HG03354 (cell line): ENCODE measurements at regions not wholly inside any gene's neighbourhood (a gene's known extent, or its start where the extent isn't known, plus 50 kb on each side); places are given as distances from the start of the nearest gene placed in this dataset.
"Not testable (repeated sequence)": the region's sequence is repeated elsewhere in the genome, so short reads cannot be mapped to it uniquely, and the experiment has no call there.

Experiments used
- ATAC-seq: cut with Tn5 transposase; IDR thresholded peaks from one replicate; pipeline ENCODE4 v1.9.1; 2021; ENCODE audit warnings: mild to moderate bottlenecking; ENCODE audit not compliant: unreplicated experiment, poor library complexity, severe bottlenecking

DNA sequence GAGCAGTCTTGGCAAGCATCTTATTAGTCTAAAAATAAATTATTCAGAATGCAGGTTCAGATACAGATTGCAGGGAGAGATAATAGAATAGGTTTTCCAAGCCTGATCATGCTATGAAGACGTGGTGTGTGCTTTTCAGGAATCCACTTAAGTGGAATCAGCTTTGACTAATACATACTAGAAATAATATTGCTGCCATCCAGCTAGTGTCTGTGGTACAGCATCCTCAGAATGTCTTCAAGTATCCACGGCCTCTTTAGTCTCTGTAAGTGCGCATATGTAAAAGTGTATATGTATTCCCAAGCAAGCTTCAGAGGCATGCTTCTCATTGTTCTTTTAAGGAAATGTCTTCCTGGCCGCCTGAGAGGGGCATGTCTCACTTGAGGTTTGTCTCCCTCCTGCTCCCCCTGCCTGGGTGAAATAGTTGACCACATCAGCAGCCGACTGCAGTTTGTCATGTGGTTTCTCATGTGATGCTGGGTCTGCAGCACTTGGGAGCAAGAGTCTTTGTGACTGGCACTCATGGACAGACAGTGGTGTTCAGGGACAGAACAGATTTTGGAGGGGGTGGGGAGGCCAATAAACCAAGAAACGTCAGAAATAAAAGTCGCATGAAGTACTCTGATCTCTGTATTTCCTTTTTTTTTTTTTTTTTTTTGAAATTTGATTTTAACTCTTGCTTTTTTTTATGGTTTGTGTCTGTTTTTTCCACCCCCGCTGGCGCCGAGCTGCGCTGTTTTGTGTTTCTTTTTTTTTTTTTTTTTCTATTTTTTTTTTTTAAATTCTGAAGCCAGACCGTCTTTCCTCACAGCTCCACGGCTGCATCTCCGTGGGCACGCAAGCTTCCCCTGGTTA, 150.8 kb downstream of the PRL start:
- no peak for ATAC-seq

DNA sequence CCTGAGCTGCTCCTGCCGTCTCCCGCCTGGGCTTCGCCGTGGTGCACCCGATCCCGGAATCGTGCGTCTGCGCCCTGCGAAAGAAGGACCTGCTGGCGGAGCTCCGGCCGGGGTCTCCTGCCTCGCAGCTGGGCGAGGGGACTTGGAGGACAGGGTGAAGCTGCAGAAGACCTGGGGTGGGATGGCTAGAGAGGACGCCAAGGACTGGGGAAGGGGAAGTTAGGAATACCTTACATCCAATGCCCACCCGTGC, 150.2 kb downstream of the PRL start:
- no peak for ATAC-seq

GRCh38 chr6:22146931-22147701, 149.7 kb downstream of the PRL start:
- ATAC-seq, result no peak

DNA sequence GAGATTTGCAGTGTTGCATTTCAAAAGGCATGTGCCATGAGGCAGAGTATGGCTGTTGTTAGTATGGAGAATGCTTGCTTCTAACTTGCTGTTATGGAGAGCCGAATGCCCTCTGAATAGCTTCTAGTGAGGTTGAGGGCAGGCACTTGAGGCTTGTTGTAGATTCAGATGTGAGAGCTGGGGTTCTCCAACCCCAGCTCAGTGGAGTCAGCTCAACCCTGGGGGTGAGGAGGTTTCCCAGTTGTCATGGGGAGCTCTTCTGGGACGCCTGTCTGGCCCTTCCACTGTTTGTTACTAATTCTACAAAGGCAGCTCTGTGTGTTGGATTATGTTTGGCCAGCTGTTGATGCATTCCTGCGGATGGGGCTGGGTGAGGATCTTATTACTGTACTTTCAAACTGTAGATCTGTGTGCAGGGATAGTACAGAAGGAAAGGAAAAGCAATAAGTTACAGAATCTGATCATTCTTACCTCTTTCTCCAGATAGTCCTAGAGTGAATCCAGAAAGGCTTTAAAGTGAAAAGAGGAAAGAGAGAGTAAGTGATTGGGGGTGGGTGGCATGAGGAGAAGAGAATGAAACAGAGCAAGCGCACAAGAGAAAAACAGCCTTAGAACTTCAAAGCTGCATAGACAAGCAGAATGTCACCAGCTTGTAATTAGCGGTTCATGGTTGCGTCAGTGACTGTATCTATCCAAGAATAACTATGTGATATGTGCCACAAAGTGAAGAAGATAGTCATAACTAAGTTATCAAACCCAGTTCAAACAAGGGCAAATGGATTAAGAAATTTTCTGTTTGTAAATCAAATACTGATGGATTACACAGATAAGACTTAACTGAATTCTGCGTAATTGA, 148.7 kb downstream of the PRL start:
- no peak for ATAC-seq

GRCh38 chr6:22149096-22149495, 147.7 kb downstream of the PRL start:
- no peak for ATAC-seq

DNA sequence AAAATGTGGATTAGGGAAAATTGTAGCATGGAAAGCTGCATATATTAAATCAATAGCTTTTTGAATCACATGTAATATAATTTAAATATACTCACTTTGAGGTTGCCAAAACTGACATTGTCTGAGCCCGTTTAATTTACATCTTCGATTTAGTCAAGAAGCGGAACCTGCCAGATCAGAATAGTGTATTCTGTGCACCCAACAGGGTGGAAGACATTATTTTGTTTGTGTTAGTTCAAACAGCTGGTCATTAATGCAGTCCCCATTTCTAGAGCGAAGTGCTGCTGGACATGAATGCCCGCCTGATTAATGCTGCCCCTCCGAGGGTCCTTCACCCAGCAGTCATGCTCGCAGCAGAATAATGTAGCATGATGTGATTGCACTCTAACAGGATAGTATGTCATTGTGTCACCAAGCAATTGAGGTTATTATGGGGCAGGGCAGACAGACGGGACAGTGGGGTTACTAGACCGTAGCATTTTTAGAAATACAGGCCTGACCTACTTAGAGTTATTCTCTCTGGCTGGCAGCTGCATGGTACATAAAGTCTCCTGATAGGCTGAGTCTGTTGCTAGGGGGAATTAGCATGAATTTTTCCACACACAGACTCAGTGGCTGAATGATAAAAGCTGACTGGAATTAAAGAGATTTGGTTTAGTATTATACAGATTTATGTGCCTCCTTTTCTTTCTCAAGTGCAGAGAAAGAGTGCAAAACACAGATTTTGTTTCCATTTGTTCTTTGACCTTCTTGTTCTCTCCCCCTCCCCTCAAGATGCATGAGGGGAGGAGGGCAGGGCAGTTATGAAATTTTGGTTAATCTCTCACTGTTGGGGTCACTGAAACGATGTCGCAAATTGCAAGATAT, 147.1 kb downstream of the PRL start:
- ATAC-seq, result no peak

DNA sequence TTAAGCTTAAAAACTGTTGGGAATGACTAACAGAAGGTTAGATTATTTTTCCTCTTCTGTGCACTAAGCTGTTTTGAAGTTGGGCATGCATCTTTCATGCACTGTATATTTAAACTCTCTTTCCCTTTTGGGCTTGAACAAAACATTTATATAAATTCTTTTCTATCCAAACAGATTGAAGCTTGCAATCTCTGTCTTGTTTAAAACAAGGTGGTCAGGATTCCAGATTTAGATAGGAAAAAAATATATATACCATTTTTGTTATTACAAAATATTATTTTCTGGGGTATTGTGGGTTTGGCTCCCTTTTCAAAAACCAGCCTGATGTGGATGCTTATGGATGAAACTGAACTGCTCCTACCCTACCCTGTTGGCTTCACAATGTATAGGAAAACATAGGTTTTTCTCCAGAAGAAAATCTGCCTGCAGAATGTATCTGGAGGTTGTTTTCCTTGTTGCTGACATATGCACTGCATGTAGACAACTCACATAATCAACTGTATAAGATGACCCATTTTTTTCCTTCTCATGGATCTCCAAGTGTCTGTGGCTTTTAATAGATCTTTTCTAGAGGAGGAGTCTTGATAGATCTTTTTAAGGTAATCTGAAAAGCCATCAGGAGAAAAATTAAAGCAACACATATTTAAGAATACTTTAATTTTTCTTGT, 146.3 kb downstream of the PRL start:
- ATAC-seq, result no peak

GRCh38 chr6:22151892-22152291, 144.9 kb downstream of the PRL start:
- no peak for ATAC-seq

DNA sequence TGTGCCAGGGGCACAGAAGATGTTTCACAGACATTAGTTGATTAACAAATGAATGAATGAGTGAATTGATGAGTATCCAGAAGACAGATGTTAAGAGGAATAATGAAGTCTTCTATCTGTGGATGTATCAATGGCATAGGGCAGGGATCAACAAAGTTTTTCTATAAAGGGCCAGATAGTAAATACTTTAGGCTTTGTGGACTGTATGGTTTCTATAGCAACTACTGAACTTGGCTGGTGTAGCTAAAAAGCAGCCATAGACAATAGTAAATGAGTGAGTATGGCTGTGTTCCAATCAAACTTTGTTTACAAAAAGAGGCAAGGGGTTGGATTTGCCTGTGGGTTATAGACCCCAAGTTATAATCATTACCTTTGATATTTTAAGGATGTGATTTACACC, 144.0 kb downstream of the PRL start:
- ATAC-seq, result no peak

DNA sequence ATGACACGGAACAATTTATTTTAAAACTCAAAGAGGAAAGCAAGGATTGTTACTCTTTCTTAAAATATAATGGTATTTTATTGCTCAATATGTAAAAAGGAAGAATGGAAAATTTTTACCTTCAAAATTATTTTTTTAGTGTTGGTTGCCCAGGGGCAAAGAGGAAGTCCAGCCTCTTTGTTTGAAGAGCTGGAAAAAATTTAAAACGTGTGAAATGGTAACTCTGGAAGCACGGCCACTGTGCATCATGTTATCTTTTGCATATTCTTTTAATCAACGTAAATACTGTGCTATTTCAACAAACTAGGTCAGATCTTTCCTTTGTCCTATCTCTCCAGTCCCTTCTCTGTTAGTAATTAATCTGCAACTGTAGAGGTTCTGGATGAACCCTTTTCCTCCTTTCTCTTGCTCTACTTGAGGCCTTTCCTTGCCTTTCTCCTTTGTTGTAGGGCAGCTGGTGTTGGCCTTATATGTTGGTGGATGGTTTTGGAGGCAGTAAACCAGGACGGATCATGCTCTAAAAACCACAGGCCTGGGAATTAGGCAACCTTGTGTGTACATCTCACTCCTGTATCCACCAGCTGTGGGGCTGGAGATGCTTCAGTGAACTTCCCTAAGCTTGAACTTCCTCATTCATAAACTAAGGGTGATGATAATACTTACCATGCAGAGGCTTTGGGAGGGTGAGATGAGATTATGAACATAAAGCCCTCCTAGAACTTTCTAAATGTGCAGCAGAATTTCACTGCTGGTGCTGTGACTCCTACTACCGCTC, 143.3 kb downstream of the PRL start:
- no peak for ATAC-seq

DNA sequence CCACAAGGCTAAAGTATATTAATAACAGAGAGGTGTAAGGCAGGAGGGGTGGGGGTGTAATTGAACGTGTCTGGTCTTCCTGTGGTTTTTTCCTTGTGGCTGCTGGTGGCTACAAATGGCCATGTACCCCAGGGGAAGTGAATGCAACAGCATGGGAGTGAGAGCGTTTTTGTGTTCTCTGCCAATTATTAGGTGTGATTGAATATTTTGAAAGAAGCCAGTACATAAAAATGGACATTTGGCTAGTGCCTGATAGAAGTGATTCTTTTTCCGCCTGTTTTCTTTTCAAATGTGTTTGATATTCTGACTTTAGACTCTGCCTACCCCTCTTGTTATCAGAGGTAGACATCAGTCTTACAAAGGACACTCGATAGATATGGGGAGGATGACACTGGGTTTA, 141.3 kb downstream of the PRL start:
- ATAC-seq, result no peak

DNA sequence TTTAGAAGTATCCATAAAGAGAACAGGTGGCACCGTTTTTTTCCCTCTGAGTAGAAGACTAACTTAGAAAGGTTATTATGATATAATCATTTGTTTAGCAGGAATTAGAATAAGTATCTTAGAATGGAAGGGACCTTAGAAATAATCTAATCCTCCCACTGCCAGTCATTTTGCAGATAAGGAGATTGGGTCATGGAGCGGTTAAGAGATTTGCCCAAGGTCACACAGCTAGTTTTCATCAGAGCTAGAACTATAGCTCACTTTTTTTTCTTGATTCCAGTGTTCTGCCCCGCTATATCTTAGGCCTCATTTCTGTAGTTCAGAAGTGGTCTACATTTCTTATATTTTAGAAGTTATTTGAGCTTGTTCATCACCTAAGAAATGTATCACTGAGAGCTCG, 139.6 kb downstream of the PRL start:
- ATAC-seq, result no peak

- no peak for ATAC-seq
These were observed 132.6 kb downstream of the PRL start for GRCh38 chr6:22164236-22164635.

DNA sequence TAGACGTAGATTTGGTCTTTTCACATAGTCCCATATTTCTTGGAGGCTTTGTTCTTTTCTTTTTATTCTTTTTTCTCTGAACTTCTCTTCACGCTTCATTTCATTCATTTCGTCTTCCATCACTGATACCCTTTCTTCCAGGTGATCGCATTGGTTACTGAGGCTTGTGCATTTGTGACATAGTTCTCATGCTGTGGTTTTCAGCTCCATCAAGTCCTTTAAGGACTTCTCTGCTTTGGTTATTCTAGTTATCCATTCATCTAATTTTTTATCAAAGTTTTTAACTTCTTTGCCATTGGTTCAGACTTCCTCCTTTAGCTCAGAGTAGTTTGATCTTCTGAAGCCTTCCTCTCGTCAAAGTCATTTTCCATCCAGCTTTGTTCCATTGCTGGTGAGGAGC, 125.8 kb downstream of the PRL start:
- ATAC-seq, result not testable (repeated sequence)

DNA sequence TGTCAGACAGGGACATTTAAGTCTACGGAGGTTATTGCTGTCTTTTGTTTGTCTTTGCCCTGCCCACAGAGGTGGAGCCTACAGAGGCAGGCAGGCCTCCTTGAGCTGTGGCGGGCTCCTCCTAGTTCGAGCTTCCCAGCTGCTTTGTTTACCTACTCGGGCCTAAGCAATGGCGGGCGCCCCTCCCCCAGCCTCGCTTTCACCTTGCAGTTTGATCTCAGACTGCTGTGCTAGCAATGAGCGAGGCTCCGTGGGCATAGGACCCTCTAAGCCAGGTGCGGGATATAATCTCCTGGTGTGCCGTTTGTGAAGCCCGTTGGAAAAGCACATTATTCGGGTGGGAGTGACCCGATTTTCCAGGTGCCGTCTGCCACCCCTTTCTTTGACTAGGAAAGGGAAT, 125.0 kb downstream of the PRL start:
- ATAC-seq, result not testable (repeated sequence)

GRCh38 chr6:22173311-22173710, 123.5 kb downstream of the PRL start:
- no peak for ATAC-seq

DNA sequence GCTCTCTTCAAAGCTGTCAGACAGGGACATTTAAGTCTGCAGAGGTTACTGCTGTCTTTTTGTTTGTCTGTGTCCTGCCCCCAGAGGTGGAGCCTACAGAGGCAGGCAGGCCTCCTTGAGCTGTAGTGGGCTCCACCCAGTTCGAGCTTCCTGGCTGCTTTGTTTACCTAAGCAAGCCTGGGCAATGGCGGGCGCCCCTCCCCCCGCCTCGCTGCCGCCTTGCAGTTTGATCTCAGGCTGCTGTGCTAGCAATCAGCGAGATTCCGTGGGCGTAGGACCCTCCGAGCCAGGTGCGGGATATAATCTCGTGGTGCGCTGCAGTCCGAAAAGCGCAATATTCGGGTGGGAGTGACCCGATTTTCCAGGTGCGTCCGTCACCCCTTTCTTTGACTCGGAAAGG, 116.6 kb downstream of the PRL start:
- not testable (repeated sequence) for ATAC-seq

GRCh38 chr6:22184371-22184770, 112.5 kb downstream of the PRL start:
- ATAC-seq, result no peak
